NCI-H2196 treated with DMSO at 0.1 percent for 48 hours (cell line): ENCODE measurements at regions not wholly inside any gene's neighbourhood (a gene's known extent, or its start where the extent isn't known, plus 50 kb on each side); places are given as distances from the start of the nearest gene placed in this dataset.

ENCODE experiments used
- DNase-seq: peaks from one replicate; lab custom pipeline; 2025; ENCODE audit not compliant: unreplicated experiment; lab: John Stamatoyannopoulos, UW

DNA sequence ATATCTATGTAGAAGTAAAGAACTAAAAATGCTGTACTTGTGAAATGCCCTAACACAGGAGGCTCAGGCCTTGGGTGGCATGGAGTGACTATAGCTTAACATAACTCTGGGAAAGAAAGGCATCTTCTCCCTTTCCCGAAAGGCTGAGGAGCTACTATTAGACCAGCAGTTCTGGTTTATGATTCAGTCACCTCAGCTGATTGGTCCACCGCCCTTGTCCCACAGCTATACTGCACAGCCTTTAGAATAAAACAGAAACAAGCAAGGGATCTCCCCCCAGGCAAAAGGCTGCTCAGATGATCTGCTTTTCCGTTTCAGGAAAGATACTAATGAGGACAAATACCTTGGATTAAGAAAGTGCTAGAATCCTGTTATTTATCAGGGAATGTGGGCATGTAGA, 171.3 kb downstream of the SNCA start:
- DNase-seq, result no peak

DNA sequence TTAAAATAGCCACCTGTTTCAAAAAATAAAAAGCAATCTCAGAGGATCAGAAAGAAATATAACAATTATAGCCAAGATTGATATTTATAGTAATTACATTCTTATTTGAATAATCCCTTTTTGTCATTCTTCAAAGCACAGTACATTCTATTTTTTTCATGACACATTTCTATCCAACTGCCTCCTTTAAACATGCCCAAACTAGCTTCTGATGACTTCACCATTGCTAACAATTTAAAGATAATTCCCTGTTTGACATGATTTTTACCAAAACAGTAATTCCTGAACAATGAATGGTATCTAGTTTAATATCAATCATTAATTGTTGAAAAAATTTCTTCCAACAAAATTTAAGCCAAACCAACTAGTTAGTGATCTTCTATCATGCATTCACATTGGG, 172.4 kb downstream of the SNCA start:
- DNase-seq, result no peak

DNA sequence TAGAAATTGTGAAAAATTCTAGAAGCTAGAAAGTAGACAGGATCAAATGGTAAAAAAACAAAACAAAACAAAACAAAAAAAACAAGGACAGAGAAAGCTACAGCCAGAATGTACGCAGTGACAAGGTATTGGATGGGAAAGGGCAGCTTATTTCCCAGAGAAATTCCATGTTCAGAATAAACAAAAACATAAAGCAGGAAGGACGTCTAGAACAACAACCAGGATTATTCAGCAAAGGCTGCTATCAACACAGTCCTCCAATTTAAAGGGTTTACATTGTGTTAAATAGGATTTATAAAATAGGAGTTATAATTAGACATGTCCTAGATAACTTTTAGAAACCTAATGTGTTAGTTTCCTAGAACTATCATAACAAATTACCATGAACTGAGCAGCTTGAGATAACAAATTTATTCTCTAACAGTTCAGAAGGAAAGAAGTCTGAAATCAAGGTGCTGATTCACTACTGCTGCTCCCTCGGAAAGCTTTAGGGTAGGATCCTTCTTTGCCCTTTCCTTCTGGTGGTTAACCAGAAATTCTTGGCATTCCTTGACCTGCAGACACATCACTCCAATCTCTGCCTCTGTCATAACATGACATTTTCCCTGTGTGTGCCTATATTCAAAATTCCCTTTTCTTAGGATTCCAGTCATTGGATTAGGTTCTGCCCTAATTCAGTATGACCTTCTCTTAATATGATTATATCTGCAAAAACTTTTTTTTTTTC, 175.6 kb downstream of the SNCA start:
- DNase-seq, result no peak

DNA sequence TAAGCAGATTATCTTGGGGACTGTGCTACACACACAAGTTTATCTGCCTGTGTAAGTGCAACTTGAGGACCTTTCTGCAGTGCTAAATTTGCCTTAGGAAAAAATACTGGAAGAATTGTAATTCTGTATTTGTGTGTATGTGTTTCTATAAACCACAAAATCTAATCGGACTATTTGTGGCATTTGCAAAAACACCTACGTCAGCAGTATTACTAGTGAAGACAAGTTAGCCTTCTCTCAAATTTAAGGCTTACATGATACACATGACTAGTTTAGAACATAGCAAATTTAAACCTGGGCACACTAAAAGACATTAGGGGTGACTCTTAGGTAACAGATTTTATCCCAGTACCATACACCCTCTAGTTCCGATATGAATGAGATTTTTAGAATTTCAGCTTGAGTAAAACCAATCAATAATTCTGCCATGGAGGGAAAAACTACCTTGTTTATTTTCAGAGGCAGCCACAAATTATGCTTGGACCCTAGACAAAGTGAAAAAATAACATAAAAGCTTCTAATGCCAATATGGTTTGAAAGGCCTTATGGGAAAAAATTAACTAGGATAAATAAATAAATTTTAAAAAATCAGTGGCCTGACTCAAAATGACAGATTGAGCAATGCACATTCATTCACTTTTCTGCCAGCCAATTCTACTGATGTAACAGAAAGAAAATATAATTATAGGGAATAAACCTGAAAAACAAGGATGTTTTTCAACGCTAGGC, 176.4 kb downstream of the SNCA start:
- DNase-seq, result no peak

DNA sequence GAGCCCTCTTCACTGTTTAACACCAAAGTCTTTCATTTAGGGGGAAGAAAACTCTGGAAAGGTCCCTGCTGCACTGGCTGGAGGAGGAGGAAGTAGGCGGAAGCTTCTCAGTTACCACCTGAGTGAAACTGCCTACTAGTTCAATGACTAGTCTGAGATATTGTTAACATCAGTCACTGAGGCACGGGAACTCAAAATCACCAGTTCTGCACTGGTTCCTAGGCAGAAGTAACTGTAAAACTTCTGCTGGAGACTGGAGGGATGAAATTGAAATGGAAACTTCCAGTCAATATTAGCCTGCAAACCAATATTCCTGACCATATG, 178.3 kb downstream of the SNCA start:
- DNase-seq, result no peak

DNA sequence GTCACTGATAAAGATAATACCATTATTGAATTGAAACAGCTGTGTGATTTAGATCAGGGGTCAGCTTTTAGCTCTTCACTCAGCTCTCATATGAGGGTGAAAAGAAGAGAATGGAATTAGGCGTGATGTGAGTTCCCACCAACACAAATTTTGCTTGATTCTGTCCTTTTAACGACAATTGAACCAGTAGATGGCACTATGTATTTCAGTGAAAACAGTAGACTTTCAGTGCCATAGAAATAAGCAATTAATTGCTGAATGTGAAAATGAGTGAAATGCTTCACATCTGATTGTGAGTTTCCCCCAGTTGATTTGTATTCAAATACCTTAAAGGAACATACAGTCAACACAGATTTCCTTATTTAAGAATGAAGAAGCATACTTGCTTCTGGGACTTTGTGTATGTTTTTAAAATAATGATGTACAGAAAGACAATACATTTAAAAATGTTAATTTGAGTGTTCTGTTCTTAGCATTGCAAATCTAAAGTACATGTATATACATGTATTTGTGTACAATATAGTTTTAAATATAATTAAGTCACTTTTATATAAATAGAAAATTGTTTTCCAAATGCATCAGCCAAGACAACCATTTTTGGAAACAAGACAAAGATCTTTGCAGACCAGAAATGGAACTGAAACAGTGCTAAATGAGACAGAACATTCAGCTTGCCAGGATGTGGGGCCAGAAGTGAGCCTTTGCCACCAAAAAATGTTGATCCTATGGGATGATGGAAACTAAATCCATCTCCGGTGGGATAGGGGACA, 178.8 kb downstream of the SNCA start:
- DNase-seq, result no peak

DNA sequence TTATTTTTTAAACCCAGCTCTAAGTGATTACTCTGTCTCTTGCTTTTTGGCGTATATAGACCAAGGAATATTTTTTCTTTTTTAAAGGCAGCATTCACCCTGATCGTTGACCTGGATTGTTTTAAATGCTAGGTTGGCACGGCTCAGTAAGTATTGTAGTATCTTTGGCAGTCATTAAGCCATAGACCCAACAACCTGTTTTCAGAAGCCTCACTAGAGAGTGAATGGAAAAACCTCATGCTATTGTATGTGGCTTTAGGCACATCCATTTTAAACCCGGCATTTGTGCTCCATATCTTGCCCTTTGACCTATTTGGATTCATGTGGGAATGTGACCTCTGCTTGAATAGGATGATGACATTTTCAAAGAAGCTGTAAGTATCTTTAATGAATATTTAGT, 183.9 kb downstream of the SNCA start:
- no peak for DNase-seq

DNA sequence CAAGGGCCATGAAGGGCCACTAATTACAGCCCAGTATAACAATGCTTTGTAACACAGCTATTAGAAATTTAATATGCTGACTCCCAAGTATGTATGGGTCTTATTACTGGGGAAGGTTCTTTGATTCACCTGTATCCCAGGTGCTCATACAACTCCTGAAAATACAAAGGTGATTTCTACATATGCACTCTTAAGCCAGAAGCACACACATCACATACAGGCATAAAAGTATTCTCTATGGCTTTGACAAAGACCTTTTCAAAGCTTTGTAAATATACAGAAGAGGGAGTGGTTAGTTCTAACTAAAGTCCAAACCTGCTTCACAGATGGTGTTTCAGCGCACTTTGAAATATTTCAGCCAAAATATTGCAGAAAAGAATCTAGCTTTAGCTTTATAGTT, 191.5 kb downstream of the SNCA start:
- no peak for DNase-seq

DNA sequence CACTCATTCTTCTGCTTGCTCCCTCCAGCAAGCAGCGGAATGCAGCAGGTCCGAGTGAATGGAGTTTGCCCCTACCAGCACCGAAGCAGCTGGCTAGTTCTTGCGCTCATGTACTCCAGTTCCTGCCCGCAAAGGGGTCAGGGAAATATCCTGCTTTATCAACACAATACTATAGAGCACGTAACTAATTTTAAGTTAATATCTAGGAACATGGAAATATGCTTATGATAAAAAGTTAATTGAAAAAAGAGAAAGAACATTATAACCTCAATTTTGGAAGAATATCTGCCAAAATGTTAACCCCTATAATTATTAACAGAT, 195.6 kb downstream of the SNCA start:
- no peak for DNase-seq

DNA sequence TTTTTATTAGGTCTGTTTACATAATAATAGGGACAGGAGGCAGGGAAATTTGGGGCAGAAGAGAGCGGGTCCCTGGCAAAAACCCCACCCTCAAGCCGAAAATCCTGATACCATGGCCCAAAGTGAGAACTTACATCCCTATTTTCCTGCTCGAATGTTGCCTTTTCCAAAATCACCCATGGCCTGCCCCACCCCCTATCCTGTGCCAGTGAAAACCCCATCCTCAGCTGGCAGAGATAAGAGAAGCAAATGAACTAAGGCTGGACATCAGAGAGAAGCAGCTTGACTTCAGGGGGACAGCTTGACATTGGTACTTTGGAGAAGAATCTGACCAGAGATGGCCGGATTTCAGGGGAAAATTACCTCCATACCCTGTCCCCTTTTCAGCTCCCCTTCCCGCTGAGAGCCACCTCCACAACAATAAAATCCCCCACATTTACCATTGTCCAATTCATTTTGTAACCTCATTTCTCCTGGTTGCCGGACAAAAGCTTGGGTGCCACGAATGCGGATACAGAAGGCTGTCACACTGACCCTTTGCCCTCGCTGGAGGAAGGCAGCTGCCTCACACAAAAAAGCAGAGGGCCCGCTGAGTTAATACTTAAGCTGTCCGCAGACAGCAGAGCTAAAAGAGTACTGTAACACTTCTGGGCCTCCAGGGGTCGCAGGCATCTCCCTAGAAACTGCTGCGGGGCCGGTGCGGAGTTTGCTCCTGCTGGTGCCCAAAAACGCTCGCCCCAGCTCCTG, 196.2 kb downstream of the SNCA start:
- no peak for DNase-seq

DNA sequence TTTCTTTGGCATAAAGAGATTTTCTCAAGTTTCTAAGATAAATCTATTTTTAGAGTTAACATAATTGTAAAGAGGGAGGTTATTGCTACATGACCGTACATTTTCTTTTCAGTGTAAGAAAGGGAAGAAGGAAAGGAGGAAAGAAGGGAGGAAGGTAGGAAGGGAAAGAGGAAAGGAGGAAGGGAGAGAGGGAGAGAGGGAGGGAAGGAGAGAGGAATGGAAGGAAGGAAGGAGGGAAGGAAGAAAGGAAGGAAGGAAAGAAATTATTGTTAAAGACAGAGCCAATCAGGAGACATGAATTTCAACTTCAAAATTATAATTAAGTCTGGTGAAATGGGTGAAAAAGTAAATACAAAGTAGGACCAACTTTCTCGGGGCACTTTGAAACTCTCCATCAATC, 197.6 kb downstream of the SNCA start:
- DNase-seq, result no peak

DNA sequence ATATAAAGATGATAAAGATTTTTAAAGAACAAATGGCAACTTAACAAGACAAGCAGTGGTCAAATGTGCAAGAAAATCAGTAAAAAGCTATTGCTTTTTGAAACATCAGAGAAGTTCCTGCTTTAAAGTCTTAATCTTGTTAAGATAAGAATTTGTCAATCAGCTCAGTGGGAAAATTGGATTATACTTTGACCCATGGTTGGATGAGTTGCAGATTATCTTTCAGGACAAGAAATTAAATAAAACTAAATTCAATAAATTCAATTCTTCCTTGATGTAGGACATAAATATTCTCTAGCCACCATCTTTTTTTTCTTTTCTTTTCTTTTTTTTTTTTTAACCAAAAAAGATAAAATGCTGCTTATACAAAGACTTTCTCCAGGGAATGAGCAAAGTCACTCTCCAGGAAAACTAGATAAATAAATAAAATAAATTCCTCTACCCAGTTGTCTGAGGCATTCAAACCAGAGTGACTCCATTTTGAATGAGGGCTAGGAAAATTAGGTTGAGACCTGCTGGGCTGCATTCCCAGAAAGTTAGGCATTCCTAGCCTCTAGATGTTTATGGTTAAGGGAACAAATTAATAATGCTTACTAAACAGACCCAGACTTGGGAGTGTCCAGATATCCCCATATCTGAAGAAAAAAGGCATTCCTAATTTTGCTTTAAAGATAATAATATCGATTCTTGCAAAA, 211.2 kb downstream of the SNCA start:
- DNase-seq, result no peak

DNA sequence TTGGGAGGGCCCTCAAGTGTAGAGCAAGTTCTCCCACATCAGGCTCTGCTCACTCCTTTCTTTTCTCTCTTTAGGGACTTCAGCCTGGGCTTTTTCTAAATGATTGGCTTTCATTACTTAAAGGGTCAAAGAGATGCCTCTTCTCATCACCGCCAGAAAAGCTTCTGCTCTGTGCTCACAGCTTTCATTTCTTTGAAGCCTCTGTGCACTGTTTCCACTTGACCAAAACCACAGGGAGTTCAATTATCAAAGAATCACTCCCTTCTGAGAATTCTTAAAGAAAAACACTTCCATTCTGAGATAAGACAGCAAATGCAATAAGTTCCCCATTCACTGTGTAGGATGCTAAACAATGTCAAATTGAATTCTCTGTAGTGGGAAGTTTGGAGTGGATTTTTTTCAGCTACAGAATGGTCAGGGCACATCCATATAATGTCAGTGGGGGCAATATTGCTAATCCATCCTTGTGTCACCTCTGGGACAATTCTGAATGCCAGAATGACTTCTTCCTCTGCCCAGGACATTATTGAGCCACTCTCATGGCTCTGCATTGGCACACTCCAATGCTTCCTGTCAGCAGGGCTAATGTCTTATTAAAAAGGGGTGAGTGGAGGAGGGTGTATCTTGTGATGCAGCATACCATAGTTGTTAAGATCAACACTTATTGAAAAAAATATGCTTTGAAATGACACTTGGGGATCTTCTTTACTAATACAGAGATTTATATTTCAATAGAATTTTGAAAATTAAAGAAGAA, 217.6 kb downstream of the SNCA start:
- no peak for DNase-seq

DNA sequence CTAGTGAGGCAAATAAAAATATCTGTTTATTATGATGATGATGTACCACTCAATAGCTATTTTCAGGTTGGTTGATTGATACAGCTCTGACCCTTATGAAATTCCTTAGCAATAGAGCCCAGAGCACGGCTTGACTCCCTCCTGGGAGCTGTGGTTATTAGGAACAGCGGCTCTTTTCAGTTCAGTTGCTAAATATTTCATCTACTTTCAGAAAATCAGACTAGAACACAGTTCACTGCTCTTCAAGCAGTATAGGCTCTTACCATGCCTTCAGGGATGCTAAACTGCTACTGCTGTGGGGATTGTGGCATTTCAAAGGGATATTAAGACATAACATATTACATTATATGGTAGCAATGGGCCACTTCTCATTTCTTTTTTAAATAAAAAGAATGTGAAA, 218.8 kb downstream of the SNCA start:
- DNase-seq, result no peak

DNA sequence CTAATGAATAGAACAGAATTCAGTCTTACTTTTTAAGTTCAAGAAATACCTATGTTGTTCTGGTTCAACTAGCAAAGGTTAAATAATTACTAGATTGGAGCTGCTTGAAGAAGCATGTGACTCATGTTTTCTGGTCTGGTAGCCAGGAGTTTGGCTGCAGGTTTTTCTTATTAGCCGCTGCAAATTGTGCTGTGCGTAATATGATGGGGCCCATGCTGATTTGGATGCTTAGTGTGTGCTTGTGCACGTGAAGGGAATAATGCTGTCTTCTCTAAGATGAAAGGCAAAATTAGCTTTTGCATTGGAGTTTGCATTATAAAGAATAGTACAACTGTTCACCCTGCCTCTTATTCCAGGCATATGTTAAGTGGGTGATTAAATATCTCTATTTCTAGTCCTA, 219.6 kb downstream of the SNCA start:
- no peak for DNase-seq

DNA sequence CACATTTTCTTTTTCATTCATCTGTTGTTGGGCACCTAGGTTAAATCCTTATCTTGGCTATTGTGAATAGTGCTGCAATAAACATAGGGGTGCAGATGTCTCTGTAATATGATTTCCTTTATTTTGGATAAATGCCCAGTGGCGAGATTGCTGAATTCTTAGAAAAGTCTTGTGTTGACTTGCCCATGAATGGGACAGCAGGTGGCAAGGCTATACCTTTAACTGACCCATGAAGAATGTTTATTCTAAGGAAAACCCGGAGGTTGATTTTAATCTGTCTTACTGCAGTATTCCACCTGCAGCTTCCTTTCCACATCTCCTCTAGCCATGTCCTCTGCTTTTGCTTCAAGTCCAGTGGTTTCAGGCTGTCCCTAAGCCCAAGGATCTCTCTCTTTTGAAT, 220.6 kb downstream of the SNCA start:
- DNase-seq, result no peak

DNA sequence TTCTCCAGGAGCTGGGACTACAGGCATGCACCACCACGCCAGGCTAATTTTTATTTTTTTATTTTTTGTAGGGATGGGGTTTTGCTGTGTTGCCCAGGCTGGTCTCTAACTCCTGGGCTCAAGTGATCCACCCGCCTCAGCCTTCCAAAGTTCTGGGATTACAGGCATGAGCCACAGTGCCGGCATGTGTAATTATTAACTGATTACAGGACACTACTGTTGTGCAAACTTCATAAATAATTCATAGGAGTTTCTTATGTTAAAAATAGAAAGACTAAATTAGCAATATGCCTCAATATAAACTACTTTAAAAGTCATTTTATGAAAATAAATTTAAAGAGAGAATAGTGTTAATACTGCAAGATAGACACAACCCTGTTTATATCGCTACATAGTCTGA, 221.9 kb downstream of the SNCA start:
- DNase-seq, result no peak

DNA sequence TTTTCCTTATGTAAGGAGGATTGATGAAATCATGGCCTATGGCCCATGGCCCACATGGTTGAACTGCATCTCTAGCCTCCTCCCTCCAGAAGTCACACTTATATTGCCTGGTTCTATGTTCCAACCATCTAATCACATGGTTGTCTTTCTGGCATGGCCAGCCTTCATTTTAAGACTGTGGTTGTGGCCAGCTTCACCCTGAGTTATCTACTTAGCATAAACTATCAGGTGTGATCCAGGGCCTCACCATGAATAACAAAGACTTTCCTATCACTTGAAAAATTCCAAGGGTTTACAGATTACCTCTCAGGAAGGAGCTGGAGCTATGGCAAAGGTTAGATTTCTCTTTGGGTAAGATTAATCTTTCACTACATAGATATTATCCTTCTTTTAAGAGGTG, 222.8 kb downstream of the SNCA start:
- no peak for DNase-seq

DNA sequence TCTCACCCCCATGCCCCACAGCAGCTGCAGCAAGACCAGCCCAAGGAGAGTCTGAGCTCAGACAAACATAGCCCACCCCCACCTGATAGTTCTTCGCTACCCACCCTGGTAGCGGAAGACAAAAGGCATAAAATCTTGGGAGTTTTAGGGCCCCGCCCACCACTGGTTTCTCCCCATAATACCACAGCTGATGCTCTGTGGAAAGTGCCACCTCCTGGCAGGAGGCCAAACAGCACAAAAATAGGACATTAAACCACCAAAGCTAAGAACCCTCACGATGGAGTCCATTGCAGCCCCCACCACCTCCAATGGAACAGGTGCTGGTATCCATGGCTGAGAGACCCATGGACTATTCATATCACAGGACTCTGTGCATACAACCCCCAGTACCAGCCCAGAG, 226.7 kb downstream of the SNCA start:
- DNase-seq, result no peak

DNA sequence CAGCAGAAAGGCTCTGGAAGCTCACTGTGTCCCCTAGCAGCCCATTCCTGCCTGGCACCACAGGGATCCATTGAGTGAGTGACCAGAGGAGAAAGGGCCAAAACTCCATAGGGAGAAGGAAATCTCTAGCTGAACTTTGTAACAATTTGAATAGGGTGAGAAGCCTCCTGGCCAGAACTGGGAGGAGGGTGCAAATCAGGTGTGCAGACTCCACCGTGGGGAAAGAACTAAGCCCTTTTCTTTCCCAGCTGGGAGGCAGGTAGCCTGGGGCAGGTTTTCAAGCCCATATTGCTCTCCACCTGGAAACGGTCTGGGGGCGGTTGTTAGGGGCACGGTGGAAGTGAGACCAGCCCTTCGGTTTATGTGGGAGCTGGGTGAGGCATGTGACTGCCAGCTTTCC, 227.2 kb downstream of the SNCA start:
- no peak for DNase-seq
